DND-41 (cell line): ENCODE measurements at regions not wholly inside any gene's neighbourhood (a gene's known extent, or its start where the extent isn't known, plus 50 kb on each side); places are given as distances from the start of the nearest gene placed in this dataset.
"Not testable (repeated sequence)": the region's sequence is repeated elsewhere in the genome, so short reads cannot be mapped to it uniquely, and the experiment has no call there.

ENCODE experiments used
- ATAC-seq: fragments of 200-7000 bp; cut with Tn5 transposase; 3 replicates; pipeline ENCODE4 v1.9.1; 2021; ENCODE audit warnings: low read depth; ENCODE audit not compliant: insufficient read depth
- DNase-seq: peaks from one replicate; pipeline ENCODE4 v3.0.0-alpha.2; 2020
- H2AFZ ChIP-seq: 2 replicates; pipeline ENCODE4 v1.6.0; 2012; ENCODE audit warnings: low read depth, low read length
- H3K27ac ChIP-seq: 2 replicates; pipeline ENCODE4 v1.5.1; 2012; ENCODE audit warnings: low read length, inconsistent platforms
- H3K27me3 ChIP-seq: fragments of 200-600 bp; sonication (generic); 2 replicates; pipeline ENCODE4 v1.6.0; 2012; ENCODE audit warnings: low read length, mild to moderate bottlenecking, inconsistent platforms; ENCODE audit not compliant: insufficient read depth, poor library complexity
- H3K36me3 ChIP-seq: 2 replicates; pipeline ENCODE4 v1.5.1; 2012; ENCODE audit warnings: low read length, inconsistent platforms; ENCODE audit not compliant: insufficient read depth
- H3K4me1 ChIP-seq: 2 replicates; pipeline ENCODE4 v1.5.1; 2012; ENCODE audit warnings: mild to moderate bottlenecking, low read length; ENCODE audit not compliant: insufficient read depth
- H3K4me2 ChIP-seq: 2 replicates; pipeline ENCODE4 v1.6.0; 2012; ENCODE audit warnings: mild to moderate bottlenecking, moderate library complexity, low read length, inconsistent platforms; ENCODE audit not compliant: insufficient read depth
- H3K4me3 ChIP-seq, 2 experiments: fragments of 200-600 bp in 1 of 2; shearing (Covaris generic) in 1 of 2; 2 replicates each; pipeline ENCODE4 v1.5.1; 2012 to 2016; ENCODE audit warnings: inconsistent platforms in 2 of 2, low read length in 2 of 2, mild to moderate bottlenecking in 2 of 2, low read depth in 1 of 2, moderate library complexity in 1 of 2
- H3K79me2 ChIP-seq: 2 replicates; pipeline ENCODE4 v1.6.0; 2012; ENCODE audit warnings: low read length, inconsistent platforms; ENCODE audit not compliant: insufficient read depth
- H3K9ac ChIP-seq: 2 replicates; pipeline ENCODE4 v1.6.0; 2012; ENCODE audit warnings: low read depth, mild to moderate bottlenecking, inconsistent platforms, low read length, moderate library complexity
- H3K9me3 ChIP-seq: 2 replicates; pipeline ENCODE4 v1.5.1; 2012; ENCODE audit warnings: low read length, moderate library complexity, mild to moderate bottlenecking, inconsistent platforms; ENCODE audit not compliant: insufficient read depth, severe bottlenecking
- H4K20me1 ChIP-seq: 2 replicates; pipeline ENCODE4 v1.6.0; 2012; ENCODE audit warnings: low read length; ENCODE audit not compliant: insufficient read depth
- EZH2 ChIP-seq: IDR thresholded peaks from 3 replicates; pipeline ENCODE4 v1.6.1; 2012; ENCODE audit warnings: borderline replicate concordance, low read depth, mild to moderate bottlenecking, moderate library complexity, low read length, inconsistent platforms; ENCODE audit not compliant: severe bottlenecking
- TF ChIP-seq, protein P1 (sequence below): IDR thresholded peaks from 2 replicates; pipeline ENCODE4 v1.5.1; 2012; ENCODE audit warnings: borderline replicate concordance, low read length, moderate library complexity, mild to moderate bottlenecking; ENCODE audit not compliant: poor library complexity, severe bottlenecking; ENCODE audit errors: extremely low read depth

DNA sequence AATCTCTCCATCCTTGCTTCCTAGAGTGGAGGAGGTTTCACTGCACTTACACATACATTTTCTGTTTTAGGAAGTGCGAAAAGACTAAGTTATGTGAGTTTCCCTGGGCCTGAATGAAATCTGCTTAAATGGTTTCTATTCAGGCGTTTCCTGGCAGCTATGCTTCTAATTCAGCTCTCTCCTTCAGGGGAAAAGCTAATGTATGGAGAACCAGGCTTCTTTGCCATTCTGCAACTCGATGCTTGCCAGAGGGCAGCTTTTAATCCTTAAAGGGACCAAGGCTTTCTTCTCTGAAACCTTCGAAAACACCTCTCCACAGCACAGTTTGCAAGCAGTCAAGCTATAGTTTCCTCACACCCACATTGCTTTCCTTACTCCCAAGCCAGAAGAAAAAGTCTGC lies 89.5 kb upstream of the ARX start:
- Histone ChIP-seq H3K36me3 (no peaks in the 10 kb centered on the region), H2AFZ (no peak overlapping the region), H3K27ac (no peak overlapping the region), H3K9ac (no peak overlapping the region), H3K79me2 (no peaks in the 10 kb centered on the region), H3K9me3 (no peaks in the 10 kb centered on the region), H3K4me1 (no peaks in the 10 kb centered on the region), H4K20me1 (no peaks in the 10 kb centered on the region), H3K4me2 (no peak overlapping the region), H3K27me3 (no peaks in the 10 kb centered on the region), H3K4me3 (no peak overlapping the region)
- ATAC-seq, result no peak
- DNase-seq, result no peak
- TF ChIP-seq EZH2, result no peak
- TF ChIP-seq, protein P1, sequence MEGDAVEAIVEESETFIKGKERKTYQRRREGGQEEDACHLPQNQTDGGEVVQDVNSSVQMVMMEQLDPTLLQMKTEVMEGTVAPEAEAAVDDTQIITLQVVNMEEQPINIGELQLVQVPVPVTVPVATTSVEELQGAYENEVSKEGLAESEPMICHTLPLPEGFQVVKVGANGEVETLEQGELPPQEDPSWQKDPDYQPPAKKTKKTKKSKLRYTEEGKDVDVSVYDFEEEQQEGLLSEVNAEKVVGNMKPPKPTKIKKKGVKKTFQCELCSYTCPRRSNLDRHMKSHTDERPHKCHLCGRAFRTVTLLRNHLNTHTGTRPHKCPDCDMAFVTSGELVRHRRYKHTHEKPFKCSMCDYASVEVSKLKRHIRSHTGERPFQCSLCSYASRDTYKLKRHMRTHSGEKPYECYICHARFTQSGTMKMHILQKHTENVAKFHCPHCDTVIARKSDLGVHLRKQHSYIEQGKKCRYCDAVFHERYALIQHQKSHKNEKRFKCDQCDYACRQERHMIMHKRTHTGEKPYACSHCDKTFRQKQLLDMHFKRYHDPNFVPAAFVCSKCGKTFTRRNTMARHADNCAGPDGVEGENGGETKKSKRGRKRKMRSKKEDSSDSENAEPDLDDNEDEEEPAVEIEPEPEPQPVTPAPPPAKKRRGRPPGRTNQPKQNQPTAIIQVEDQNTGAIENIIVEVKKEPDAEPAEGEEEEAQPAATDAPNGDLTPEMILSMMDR, result no peak

DNA sequence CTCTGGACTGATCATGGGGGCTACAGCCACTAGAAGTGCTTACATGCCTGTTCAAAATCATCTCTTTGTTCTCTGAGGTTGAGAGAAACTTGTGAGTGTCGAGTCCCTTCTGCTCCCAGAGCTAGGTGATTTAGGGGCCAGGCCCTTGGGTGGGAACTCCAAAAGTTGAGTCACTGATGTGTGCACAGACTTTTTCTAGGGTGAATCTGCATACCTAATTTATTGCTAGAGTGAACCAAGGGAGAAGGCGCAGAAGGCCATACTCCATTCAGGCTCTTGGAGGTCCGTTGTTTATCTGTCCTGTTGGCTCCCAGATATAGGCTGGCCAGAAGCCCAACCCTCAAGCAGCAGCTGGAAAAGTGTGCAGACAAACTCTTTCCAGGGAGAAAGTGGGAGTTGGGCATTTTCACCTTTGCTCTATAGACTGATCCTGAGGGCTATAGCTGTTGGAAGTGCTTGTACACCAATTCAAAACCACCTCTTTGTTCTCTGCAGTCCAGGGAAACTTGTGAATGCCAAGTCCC lies 80.8 kb upstream of the ARX start:
- no peak for TF ChIP-seq EZH2
- TF ChIP-seq, protein P1, result no peak
- H3K4me1 ChIP-seq, result no peaks in the 10 kb centered on the region
- no peak for DNase-seq
- no peaks in the 10 kb centered on the region for H3K36me3 ChIP-seq
- no peak overlapping the region for H3K4me2 ChIP-seq
- H3K4me3 ChIP-seq, result no peak overlapping the region
- no peak overlapping the region for H3K9ac ChIP-seq
- H3K27ac ChIP-seq, result no peak overlapping the region
- H4K20me1 ChIP-seq, result no peaks in the 10 kb centered on the region
- H3K27me3 ChIP-seq, result no peaks in the 10 kb centered on the region
- no peak overlapping the region for H2AFZ ChIP-seq
- no peak for ATAC-seq
- no peaks in the 10 kb centered on the region for H3K9me3 ChIP-seq
- H3K79me2 ChIP-seq, result no peaks in the 10 kb centered on the region

DNA sequence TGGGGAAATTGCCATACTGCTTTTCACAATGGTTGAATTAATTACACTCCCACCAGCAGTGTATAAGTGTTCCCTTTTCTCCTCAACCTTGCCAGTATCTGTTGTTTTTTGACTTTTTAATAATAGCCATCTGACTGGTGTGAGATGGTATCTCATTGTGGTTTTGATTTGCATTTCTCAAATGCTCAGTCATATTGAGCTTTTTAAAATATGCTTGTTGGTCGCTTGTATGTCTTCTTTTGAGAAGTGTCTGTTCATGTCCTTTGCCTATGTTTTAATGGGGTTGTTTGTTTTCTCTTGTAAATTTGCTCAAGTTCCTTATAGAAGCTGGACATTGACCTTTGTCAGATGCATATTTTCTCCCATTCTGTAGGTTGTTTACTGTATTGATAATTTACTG lies 75.4 kb upstream of the ARX start:
- H4K20me1 ChIP-seq, H3K4me1 ChIP-seq, H3K79me2 ChIP-seq, H3K27ac ChIP-seq, ATAC-seq, H3K27me3 ChIP-seq, H2AFZ ChIP-seq, H3K36me3 ChIP-seq, H3K4me2 ChIP-seq, H3K4me3 ChIP-seq, DNase-seq, H3K9me3 ChIP-seq, H3K9ac ChIP-seq: not testable (repeated sequence)

DNA sequence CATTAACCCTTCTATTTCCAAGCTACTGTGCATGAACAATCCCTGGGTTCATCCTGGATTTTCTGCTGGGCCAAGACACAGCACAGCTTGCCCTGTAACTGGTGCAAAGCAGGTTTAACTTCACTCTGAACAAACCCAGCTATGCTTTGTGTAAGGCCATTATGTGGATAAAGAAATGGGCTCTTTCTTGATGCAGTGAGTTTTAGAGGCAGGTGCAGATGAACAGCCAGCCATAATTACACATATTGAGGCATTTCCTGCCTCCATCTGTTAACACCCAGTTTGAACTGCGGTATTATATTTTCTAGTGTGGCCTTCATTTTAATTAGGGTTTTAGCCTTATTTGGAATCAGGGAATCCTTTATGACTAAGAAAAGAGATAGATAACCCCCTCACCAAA lies 68.7 kb upstream of the ARX start:
- Histone ChIP-seq H3K9ac (no peak overlapping the region), H3K9me3 (no peaks in the 10 kb centered on the region), H3K36me3 (no peaks in the 10 kb centered on the region), H3K4me2 (no peak overlapping the region), H3K4me3 (no peak overlapping the region), H3K79me2 (no peaks in the 10 kb centered on the region), H3K27ac (no peak overlapping the region), H3K4me1 (no peaks in the 10 kb centered on the region), H4K20me1 (no peaks in the 10 kb centered on the region), H2AFZ (no peak overlapping the region), H3K27me3 (no peaks in the 10 kb centered on the region)
- no peak for DNase-seq
- ATAC-seq, result no peak
- TF ChIP-seq, protein P1, result no peak
- TF ChIP-seq EZH2, result no peak
